ENCODE measurements at regions not wholly inside any gene's neighbourhood (a gene's known extent, or its start where the extent isn't known, plus 50 kb on each side); places are given as distances from the start of the nearest gene placed in this dataset.

DNA sequence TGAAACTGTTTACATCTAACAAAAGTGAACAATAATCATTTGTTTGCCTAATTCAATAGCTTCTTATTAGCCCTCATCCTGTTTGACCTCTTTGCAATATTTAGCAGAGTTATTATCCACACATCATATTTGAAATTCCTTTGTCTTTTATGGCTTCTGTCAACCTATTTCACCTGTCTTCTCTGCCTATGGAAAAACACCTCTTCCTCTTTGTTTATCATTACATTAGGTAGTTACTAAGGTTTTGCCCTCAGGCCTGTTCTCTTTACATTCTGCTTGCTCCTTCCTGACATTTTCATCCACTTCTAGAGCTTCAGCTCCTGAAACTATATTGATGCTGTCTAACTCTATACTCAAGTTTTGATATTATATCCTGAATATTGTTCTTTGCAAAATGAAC lies 183.0 kb downstream of the SUCNR1 start:
- TF ChIP-seq, protein P1, sequence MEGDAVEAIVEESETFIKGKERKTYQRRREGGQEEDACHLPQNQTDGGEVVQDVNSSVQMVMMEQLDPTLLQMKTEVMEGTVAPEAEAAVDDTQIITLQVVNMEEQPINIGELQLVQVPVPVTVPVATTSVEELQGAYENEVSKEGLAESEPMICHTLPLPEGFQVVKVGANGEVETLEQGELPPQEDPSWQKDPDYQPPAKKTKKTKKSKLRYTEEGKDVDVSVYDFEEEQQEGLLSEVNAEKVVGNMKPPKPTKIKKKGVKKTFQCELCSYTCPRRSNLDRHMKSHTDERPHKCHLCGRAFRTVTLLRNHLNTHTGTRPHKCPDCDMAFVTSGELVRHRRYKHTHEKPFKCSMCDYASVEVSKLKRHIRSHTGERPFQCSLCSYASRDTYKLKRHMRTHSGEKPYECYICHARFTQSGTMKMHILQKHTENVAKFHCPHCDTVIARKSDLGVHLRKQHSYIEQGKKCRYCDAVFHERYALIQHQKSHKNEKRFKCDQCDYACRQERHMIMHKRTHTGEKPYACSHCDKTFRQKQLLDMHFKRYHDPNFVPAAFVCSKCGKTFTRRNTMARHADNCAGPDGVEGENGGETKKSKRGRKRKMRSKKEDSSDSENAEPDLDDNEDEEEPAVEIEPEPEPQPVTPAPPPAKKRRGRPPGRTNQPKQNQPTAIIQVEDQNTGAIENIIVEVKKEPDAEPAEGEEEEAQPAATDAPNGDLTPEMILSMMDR (IDR thresholded peaks at IDR 0.05; ENCODE audit: low read depth, low read length) = no peak
- H3K27me3 ChIP-seq (ENCODE audit: control insufficient read depth, insufficient read depth, low read length) = no peaks in the 10 kb centered on the region

GRCh38 chr3:152056987-152057386 lies 183.5 kb downstream of the SUCNR1 start:
- H3K27ac ChIP-seq (ENCODE audit: low read depth, low read length) = no peak overlapping the region
- TF ChIP-seq, protein P1 (IDR thresholded peaks at IDR 0.05; ENCODE audit: low read depth, low read length) = no peak
- POLR2A ChIA-PET = no interaction called here
- H3K9me3 ChIP-seq (ENCODE audit: control insufficient read depth, insufficient read depth, low read length) = no peaks in the 10 kb centered on the region
- DNase-seq (ENCODE audit: low read depth, low spot score) = no peak
- H3K4me3 ChIP-seq (ENCODE audit: low read depth, low read length) = no peak overlapping the region
- CTCF ChIA-PET = no interaction called here
- no peaks in the 10 kb centered on the region for H3K27me3 ChIP-seq (ENCODE audit: control insufficient read depth, insufficient read depth, low read length)

More for the DNA sequence above, 183.0 kb downstream of the SUCNR1 start:
- Histone ChIP-seq H3K27ac (ENCODE audit: low read depth, low read length) (no peak overlapping the region), H3K4me3 (ENCODE audit: low read depth, low read length) (no peak overlapping the region), H3K9me3 (ENCODE audit: control insufficient read depth, insufficient read depth, low read length) (no peaks in the 10 kb centered on the region)
- no peak for DNase-seq (ENCODE audit: low read depth, low spot score)
- ChIA-PET CTCF (no interaction called here), POLR2A (no interaction called here)

DNA sequence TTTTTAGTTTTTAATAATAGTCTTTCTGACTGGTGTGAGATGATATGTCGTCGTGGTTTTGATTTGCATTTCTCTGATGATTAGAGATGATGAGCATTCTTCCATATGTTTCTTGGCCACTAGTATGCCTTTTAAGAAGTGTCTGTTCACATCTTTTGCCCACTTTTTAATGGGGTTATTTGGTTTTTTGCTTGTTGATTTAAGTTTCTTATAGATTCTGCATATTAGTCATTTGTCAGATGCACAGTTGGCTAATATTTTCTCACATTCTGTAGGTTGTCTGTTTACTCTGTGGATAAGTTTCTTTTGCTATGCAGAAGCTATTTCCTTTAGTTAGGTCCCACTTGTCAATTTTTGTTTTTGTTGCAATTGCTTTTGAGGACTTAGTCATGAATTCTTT lies 185.4 kb downstream of the SUCNR1 start:
- H3K9me3 ChIP-seq (ENCODE audit: control insufficient read depth, insufficient read depth, low read length) = no peaks in the 10 kb centered on the region
- H3K27ac ChIP-seq (ENCODE audit: low read depth, low read length) = no peak overlapping the region
- no peaks in the 10 kb centered on the region for H3K27me3 ChIP-seq (ENCODE audit: control insufficient read depth, insufficient read depth, low read length)
- TF ChIP-seq, protein P1 (IDR thresholded peaks at IDR 0.05; ENCODE audit: low read depth, low read length) = no peak
- DNase-seq (ENCODE audit: low read depth, low spot score) = no peak
- no peak overlapping the region for H3K4me3 ChIP-seq (ENCODE audit: low read depth, low read length)
- POLR2A ChIA-PET = no interaction called here
- CTCF ChIA-PET = interaction anchor here (0.8 kb wide), 1 partner anchor 13 kb away, joined by 3 read pairs; no protein-coding TSS in a partner anchor

GRCh38 chr3:152060701-152061100 lies 187.3 kb downstream of the SUCNR1 start:
- no peak for DNase-seq (ENCODE audit: low read depth, low spot score)
- H3K4me3 ChIP-seq (ENCODE audit: low read depth, low read length) = no peak overlapping the region
- H3K9me3 ChIP-seq (ENCODE audit: control insufficient read depth, insufficient read depth, low read length) = no peaks in the 10 kb centered on the region
- no peaks in the 10 kb centered on the region for H3K27me3 ChIP-seq (ENCODE audit: control insufficient read depth, insufficient read depth, low read length)
- no peak overlapping the region for H3K27ac ChIP-seq (ENCODE audit: low read depth, low read length)
- TF ChIP-seq, protein P1 (IDR thresholded peaks at IDR 0.05; ENCODE audit: low read depth, low read length) = no peak
- ChIA-PET CTCF (interaction anchor here (0.9 kb wide), 1 partner anchor 11 kb away, joined by 3 read pairs; no protein-coding TSS in a partner anchor), POLR2A (no interaction called here)

DNA sequence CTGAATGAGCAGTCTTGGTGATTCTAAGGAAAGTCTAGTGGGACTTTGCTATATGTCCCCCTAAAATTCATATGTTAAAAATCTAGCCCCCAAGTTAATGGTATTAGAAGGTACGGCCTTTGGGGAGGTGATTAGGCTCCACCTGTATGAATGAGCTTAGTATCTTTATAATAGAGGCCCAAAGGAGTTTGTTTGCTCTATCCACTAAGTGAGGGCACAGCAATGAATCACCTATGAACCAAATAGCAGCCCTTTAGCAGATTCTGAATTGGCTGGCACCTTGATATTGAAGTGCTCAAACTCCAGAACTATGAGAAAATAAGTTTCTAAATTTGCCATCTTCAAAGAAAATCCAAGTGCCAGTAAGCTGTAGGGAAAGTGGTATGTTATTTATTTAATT lies 187.9 kb downstream of the SUCNR1 start:
- no peak overlapping the region for H3K27ac ChIP-seq (ENCODE audit: low read depth, low read length)
- H3K27me3 ChIP-seq (ENCODE audit: control insufficient read depth, insufficient read depth, low read length) = no peaks in the 10 kb centered on the region
- DNase-seq (ENCODE audit: low read depth, low spot score) = no peak
- CTCF ChIA-PET = interaction anchor here (0.9 to 2.1 kb wide), 2 partner anchors 10 to 11 kb away, joined by 3 to 8 read pairs; no protein-coding TSS in a partner anchor
- no peak overlapping the region for H3K4me3 ChIP-seq (ENCODE audit: low read depth, low read length)
- H3K9me3 ChIP-seq (ENCODE audit: control insufficient read depth, insufficient read depth, low read length) = no peaks in the 10 kb centered on the region
- TF ChIP-seq, protein P1 (IDR thresholded peaks at IDR 0.05; ENCODE audit: low read depth, low read length) = no peak
- POLR2A ChIA-PET = no interaction called here
